HepG2 (cell line): ENCODE measurements at regions not wholly inside any gene's neighbourhood (a gene's known extent, or its start where the extent isn't known, plus 50 kb on each side); places are given as distances from the start of the nearest gene placed in this dataset.

Experiments
- ATAC-seq: fragments of 200-7000 bp; cut with Tn5 transposase; 3 replicates; pipeline ENCODE4 v1.9.1; 2020; ENCODE audit warnings: mild to moderate bottlenecking, moderate library complexity
- BruUV-seq: library from RNA; stranded (reverse); fragments of 400-500 nt; replicated peaks from 2 replicates; lab custom pipeline; 2021; lab: Mats Ljungman, UMichigan
- CTCF ChIA-PET: fragments of 300-600 bp; formaldehyde crosslinking; extraction: SDS; loops from one replicate; lab custom pipeline; 2021; ENCODE audit warnings: low total read pairs, inconsistent platforms, low intra/inter-chr PET ratio; lab: Yijun Ruan, JAX
- POLR2A ChIA-PET: fragments of 350-600 bp; sonication (Branson Sonifier 250); formaldehyde crosslinking; loops from one replicate; lab custom pipeline; 2020; ENCODE audit warnings: antibody characterized with exemption, inconsistent platforms; lab: Yijun Ruan, JAX
- DNase-seq: peaks from one replicate; pipeline ENCODE4 v3.0.0-alpha.2; 2015; ENCODE audit warnings: low spot score
- FAIRE-seq: peaks from 3 replicates; lab custom pipeline; 2011; peaks lifted over from hg19 to GRCh38; lab: Jason Lieb, UNC
- H2AFZ ChIP-seq: one replicate; pipeline ENCODE4 v1.6.1; 2011; ENCODE audit warnings: low read length, inconsistent platforms
- H3K27ac ChIP-seq: fragments of 300-600 bp; 3 replicates; pipeline ENCODE4 v1.8.0; 2011; ENCODE audit warnings: mixed run types, mild to moderate bottlenecking, mixed read lengths, low read length, inconsistent platforms; ENCODE audit not compliant: insufficient read depth; ENCODE audit errors: extremely low read length
- H3K27me3 ChIP-seq, 2 experiments: fragments of 200-600 bp in 1 of 2; 2 replicates in 1 of 2; 3 replicates in 1 of 2; pipeline versions ENCODE4 v1.6.0 to v1.8.0; 2011; ENCODE audit warnings: low read length in 2 of 2, mild to moderate bottlenecking in 2 of 2, moderate library complexity in 2 of 2, inconsistent platforms in 1 of 2; ENCODE audit not compliant: insufficient read depth in 2 of 2, control insufficient read depth in 1 of 2
- H3K36me3 ChIP-seq, 2 experiments: fragments of 200-600 bp in 1 of 2; replicated peaks in 1 of 2; 2 replicates in 1 of 2; 3 replicates in 1 of 2; pipeline versions ENCODE4 v1.5.1 to v1.8.0; 2011; ENCODE audit warnings: low read length in 2 of 2, inconsistent platforms in 1 of 2; ENCODE audit not compliant: insufficient read depth in 2 of 2, control insufficient read depth in 1 of 2
- H3K4me1 ChIP-seq: 2 replicates; pipeline ENCODE4 v1.5.1; 2012; ENCODE audit warnings: low read length, inconsistent platforms; ENCODE audit not compliant: insufficient read depth
- H3K4me2 ChIP-seq: 2 replicates; pipeline ENCODE4 v1.6.0; 2011; ENCODE audit warnings: low read depth, low read length, inconsistent platforms
- H3K4me3 ChIP-seq, 3 experiments: fragments of 200-600 bp in 1 of 3; sonication (generic), shearing (Covaris generic) in 1 of 3; replicated peaks in 1 of 3; 2 replicates each; pipeline ENCODE4 v1.5.1; 2011 to 2016; ENCODE audit warnings: low read length in 3 of 3, inconsistent platforms in 2 of 3, low read depth in 2 of 3, mild to moderate bottlenecking in 2 of 3, control low read depth in 1 of 3, mixed read lengths in 1 of 3; ENCODE audit not compliant: insufficient read depth in 1 of 3
- H3K79me2 ChIP-seq: one replicate; pipeline ENCODE4 v1.6.1; 2011; ENCODE audit warnings: low read length, inconsistent platforms; ENCODE audit not compliant: insufficient read depth
- H3K9ac ChIP-seq: 2 replicates; pipeline ENCODE4 v1.6.0; 2011; ENCODE audit warnings: mild to moderate bottlenecking, low read depth, low read length, inconsistent platforms; ENCODE audit not compliant: insufficient read depth
- H3K9me3 ChIP-seq: 2 replicates; pipeline ENCODE4 v1.5.1; 2012; ENCODE audit warnings: mild to moderate bottlenecking, low read length
- H4K20me1 ChIP-seq: 2 replicates; pipeline ENCODE4 v1.6.0; 2011; ENCODE audit warnings: inconsistent platforms, mild to moderate bottlenecking, low read length, moderate library complexity; ENCODE audit not compliant: insufficient read depth
- BHLHE40 ChIP-seq: IDR thresholded peaks from 2 replicates; pipeline ENCODE4 v1.6.1; 2011; ENCODE audit warnings: low read length, improper control_type of control experiment
- BRCA1 ChIP-seq: sonication (generic); formaldehyde crosslinking; IDR thresholded peaks from 2 replicates; pipeline ENCODE4 v1.4.0; 2020; ENCODE audit warnings: missing genetic modification reagents
- CBX5 ChIP-seq: sonication (generic); formaldehyde crosslinking; IDR thresholded peaks from 2 replicates; pipeline ENCODE4 v1.4.0; 2020; ENCODE audit warnings: missing genetic modification reagents, borderline replicate concordance
- ELF1 ChIP-seq: sonication (generic); formaldehyde crosslinking; IDR thresholded peaks from 2 replicates; pipeline ENCODE4 v1.4.0; 2020; ENCODE audit warnings: missing genetic modification reagents
- HINFP ChIP-seq: sonication (generic); formaldehyde crosslinking; IDR thresholded peaks from 2 replicates; pipeline ENCODE4 v1.4.0; 2020; ENCODE audit warnings: low read depth, mild to moderate bottlenecking, missing genetic modification reagents
- JUND ChIP-seq: sonication (generic); formaldehyde crosslinking; IDR thresholded peaks from 2 replicates; pipeline ENCODE4 v1.8.0; 2022; ENCODE audit warnings: mild to moderate bottlenecking, missing genetic modification reagents
- MTA1 ChIP-seq: sonication (generic); formaldehyde crosslinking; IDR thresholded peaks from 2 replicates; pipeline ENCODE4 v1.4.0; 2020; ENCODE audit warnings: missing genetic modification reagents, mild to moderate bottlenecking, borderline replicate concordance
- PRMT3 ChIP-seq: sonication (generic); formaldehyde crosslinking; IDR thresholded peaks from 2 replicates; pipeline ENCODE4 v1.8.1; 2022; ENCODE audit warnings: low read depth, mild to moderate bottlenecking, moderate library complexity, missing genetic modification reagents, borderline replicate concordance
- ZNF180 ChIP-seq: sonication (generic); formaldehyde crosslinking; IDR thresholded peaks from 2 replicates; pipeline ENCODE4 v1.4.0; 2020; ENCODE audit warnings: low read depth, missing genetic modification reagents, borderline replicate concordance
- ZNF383 ChIP-seq: sonication (generic); formaldehyde crosslinking; IDR thresholded peaks from 2 replicates; pipeline ENCODE4 v1.4.0; 2020; ENCODE audit warnings: missing genetic modification reagents, mild to moderate bottlenecking, borderline replicate concordance
- ZNF530 ChIP-seq: sonication (generic); formaldehyde crosslinking; IDR thresholded peaks from 2 replicates; pipeline ENCODE4 v1.5.0; 2020; ENCODE audit warnings: low read depth, mild to moderate bottlenecking, missing genetic modification reagents
- ZNF7 ChIP-seq: IDR thresholded peaks from 2 replicates; pipeline ENCODE4 v1.6.1; 2016; ENCODE audit warnings: missing biosample characterization, missing genetic modification reagents
- ZNF770 ChIP-seq: sonication (generic); formaldehyde crosslinking; IDR thresholded peaks from 2 replicates; pipeline ENCODE4 v1.5.0; 2020; ENCODE audit warnings: mild to moderate bottlenecking, missing genetic modification reagents
- ZNF816 ChIP-seq: sonication (generic); formaldehyde crosslinking; IDR thresholded peaks from 2 replicates; pipeline ENCODE4 v1.8.0; 2022; ENCODE audit warnings: missing genetic modification reagents, mild to moderate bottlenecking, borderline replicate concordance
- ZSCAN20 ChIP-seq: sonication (generic); formaldehyde crosslinking; IDR thresholded peaks from 2 replicates; pipeline ENCODE4 v1.4.0; 2020; ENCODE audit warnings: missing genetic modification reagents, mild to moderate bottlenecking, borderline replicate concordance
- WGBS: methylation state at CpG from one replicate; pipeline ENCODE4 v1.1.6; 2017; ENCODE audit warnings: low lambda C conversion rate; 5-methylcytosine and 5-hydroxymethylcytosine counted together
- in situ Hi-C: cut with HindIII; loops from 2 replicates; pipeline ENCODE4 v1.10.0; 2017; ENCODE audit warnings: low pct_unique_long_range_greater_than_20kb; ENCODE audit not compliant: extremely low pct_ligation_motif_present
- intact Hi-C: fragments of 100-400 bp; cut with micrococcal nuclease; formaldehyde crosslinking; loops from one replicate; pipeline ENCODE4 v1.10.0; 2022; ENCODE audit not compliant: unreplicated experiment
- TF ChIP-seq, protein P1 (sequence below): fragments of 450-650 bp; IDR thresholded peaks from 2 replicates; pipeline ENCODE4 v1.6.1; 2017; ENCODE audit warnings: mild to moderate bottlenecking

DNA sequence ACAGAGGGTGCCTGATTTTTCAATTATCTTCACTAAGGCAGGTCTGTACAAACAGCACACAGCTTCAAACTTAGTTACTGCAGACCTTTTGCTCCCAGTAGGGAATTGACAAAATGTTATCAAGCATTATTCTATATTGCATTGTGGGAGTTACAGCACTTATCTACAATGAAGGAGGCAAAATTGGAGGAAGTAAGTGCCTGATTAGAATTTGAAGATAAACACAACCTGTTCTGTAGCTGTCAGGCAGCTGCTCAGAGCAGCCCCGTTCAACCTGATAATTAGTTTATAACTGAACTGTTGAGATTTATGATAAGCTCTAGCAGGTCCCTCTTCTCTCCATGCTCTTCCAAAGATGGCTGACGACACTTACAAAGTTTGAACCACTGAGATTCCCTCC lies 364.4 kb upstream of the CYRIA start:
- no TSS peak for BruUV-seq
- POLR2A ChIA-PET: no interaction called here
- H3K4me1 ChIP-seq: no peaks in the 10 kb centered on the region
- no peak overlapping the region for H3K27ac ChIP-seq
- no peak overlapping the region for H2AFZ ChIP-seq
- no peak for FAIRE-seq
- ATAC-seq: no peak
- in situ Hi-C loops: no loop called here
- H3K4me2 ChIP-seq: no peak overlapping the region
- H3K27me3 ChIP-seq: no peaks in the 10 kb centered on the region
- 18% methylated on average over 2 of the region's 2 CpGs for WGBS
- H3K36me3 ChIP-seq: no peaks in the 10 kb centered on the region
- no peak overlapping the region for H3K9ac ChIP-seq
- no peak for DNase-seq
- TF ChIP-seq BHLHE40: no peak
- no peak for TF ChIP-seq ZNF530 (CRISPR knock-in tag)
- TF ChIP-seq, protein P1, sequence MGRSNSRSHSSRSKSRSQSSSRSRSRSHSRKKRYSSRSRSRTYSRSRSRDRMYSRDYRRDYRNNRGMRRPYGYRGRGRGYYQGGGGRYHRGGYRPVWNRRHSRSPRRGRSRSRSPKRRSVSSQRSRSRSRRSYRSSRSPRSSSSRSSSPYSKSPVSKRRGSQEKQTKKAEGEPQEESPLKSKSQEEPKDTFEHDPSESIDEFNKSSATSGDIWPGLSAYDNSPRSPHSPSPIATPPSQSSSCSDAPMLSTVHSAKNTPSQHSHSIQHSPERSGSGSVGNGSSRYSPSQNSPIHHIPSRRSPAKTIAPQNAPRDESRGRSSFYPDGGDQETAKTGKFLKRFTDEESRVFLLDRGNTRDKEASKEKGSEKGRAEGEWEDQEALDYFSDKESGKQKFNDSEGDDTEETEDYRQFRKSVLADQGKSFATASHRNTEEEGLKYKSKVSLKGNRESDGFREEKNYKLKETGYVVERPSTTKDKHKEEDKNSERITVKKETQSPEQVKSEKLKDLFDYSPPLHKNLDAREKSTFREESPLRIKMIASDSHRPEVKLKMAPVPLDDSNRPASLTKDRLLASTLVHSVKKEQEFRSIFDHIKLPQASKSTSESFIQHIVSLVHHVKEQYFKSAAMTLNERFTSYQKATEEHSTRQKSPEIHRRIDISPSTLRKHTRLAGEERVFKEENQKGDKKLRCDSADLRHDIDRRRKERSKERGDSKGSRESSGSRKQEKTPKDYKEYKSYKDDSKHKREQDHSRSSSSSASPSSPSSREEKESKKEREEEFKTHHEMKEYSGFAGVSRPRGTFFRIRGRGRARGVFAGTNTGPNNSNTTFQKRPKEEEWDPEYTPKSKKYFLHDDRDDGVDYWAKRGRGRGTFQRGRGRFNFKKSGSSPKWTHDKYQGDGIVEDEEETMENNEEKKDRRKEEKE: no peak
- no peak for TF ChIP-seq ELF1 (CRISPR knock-in tag)
- no peak for TF ChIP-seq ZNF180 (CRISPR knock-in tag)
- no peak for TF ChIP-seq ZNF7 (CRISPR knock-in tag)
- no peak for TF ChIP-seq MTA1
- TF ChIP-seq ZNF383: no peak
- TF ChIP-seq ZSCAN20 (CRISPR knock-in tag): no peak
- TF ChIP-seq BRCA1 (CRISPR knock-in tag): no peak
- no peak for TF ChIP-seq HINFP (CRISPR knock-in tag)
- TF ChIP-seq JUND (CRISPR knock-in tag): no peak
- no peak for TF ChIP-seq ZNF816
- TF ChIP-seq PRMT3 (CRISPR knock-in tag): no peak
- TF ChIP-seq ZNF770 (CRISPR knock-in tag): no peak
- no peak for TF ChIP-seq CBX5 (CRISPR knock-in tag)
- TF ChIP-seq, all 625 proteins: peak for 0
- no peak overlapping the region for H3K4me3 ChIP-seq
- no peaks in the 10 kb centered on the region for H4K20me1 ChIP-seq
- CTCF ChIA-PET: no interaction called here
- H3K9me3 ChIP-seq: no peaks in the 10 kb centered on the region
- intact Hi-C loops: no loop called here
- H3K79me2 ChIP-seq: no peaks in the 10 kb centered on the region
